ENCODE measurements at regions not wholly inside any gene's neighbourhood (a gene's known extent, or its start where the extent isn't known, plus 50 kb on each side); places are given as distances from the start of the nearest gene placed in this dataset.

DNA sequence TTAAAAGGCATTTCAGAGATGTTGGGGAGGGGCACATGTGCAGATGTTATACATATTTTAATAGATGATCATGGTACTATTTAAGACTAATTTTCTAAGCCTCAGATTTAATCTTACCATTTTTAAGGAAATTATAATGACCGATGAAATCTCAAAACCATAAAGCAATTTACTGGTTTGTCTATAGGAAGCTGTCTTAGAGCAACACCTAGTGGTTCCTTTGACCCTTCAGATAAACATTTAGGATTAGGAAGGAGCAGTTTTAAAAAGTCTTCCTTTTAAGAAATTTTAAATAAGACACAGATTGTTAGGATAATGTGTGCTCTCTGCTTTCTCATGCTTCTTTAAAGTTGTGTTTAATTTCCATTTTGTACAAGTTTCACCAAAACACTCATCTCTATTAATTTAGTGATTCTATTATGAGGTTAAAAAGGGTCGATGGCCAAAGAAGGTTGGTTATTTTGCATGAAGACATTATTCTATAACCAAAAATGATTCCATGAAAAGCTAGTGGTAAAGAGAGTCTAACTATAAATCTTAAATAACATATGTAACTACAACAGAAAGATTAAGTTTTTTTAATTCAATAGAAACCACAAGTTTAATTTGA, 376.4 kb downstream of the HACE1 start:
- Mint-ChIP-seq H3K27ac (no peak overlapping the region), H3K4me3 (no peak overlapping the region), H3K9me3 (no peaks in the 10 kb centered on the region), H3K36me3 (ENCODE audit: low read depth) (no peaks in the 10 kb centered on the region), H3K27me3 (ENCODE audit: low read depth, poor library complexity) (no peaks in the 10 kb centered on the region), H3K4me1 (no peaks in the 10 kb centered on the region)
- DNase-seq, result no peak
- TF ChIP-seq, protein P1, sequence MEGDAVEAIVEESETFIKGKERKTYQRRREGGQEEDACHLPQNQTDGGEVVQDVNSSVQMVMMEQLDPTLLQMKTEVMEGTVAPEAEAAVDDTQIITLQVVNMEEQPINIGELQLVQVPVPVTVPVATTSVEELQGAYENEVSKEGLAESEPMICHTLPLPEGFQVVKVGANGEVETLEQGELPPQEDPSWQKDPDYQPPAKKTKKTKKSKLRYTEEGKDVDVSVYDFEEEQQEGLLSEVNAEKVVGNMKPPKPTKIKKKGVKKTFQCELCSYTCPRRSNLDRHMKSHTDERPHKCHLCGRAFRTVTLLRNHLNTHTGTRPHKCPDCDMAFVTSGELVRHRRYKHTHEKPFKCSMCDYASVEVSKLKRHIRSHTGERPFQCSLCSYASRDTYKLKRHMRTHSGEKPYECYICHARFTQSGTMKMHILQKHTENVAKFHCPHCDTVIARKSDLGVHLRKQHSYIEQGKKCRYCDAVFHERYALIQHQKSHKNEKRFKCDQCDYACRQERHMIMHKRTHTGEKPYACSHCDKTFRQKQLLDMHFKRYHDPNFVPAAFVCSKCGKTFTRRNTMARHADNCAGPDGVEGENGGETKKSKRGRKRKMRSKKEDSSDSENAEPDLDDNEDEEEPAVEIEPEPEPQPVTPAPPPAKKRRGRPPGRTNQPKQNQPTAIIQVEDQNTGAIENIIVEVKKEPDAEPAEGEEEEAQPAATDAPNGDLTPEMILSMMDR (IDR thresholded peaks at IDR 0.05), result peak; percentile 66

DNA sequence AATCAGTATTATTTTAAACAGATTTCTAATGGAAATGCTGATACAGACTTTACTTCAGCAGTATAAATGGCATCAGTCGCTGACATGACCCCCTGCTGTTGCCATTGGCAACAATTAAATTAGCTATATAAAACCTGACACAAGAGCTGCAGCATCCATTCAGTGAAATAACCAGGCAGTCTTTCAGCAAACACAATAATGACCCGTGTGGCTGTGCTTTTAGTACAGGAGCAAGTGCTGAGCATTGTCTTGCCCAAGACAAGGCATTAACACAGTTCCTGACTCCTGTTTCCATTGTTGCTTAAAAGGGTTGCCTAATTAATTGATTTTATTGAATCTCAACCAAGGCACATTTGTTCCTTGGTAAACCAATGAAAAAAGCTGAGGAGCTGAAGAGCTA, 382.1 kb downstream of the HACE1 start:
- Mint-ChIP-seq H3K36me3 (ENCODE audit: low read depth) (no peaks in the 10 kb centered on the region), H3K4me1 (peaks cover 7% of the 10 kb centered on the region), H3K4me3 (no peak overlapping the region), H3K27ac (no peak overlapping the region), H3K27me3 (ENCODE audit: low read depth, poor library complexity) (no peaks in the 10 kb centered on the region), H3K9me3 (no peaks in the 10 kb centered on the region)
- TF ChIP-seq, protein P1 (IDR thresholded peaks at IDR 0.05), result no peak
- no peak for DNase-seq

DNA sequence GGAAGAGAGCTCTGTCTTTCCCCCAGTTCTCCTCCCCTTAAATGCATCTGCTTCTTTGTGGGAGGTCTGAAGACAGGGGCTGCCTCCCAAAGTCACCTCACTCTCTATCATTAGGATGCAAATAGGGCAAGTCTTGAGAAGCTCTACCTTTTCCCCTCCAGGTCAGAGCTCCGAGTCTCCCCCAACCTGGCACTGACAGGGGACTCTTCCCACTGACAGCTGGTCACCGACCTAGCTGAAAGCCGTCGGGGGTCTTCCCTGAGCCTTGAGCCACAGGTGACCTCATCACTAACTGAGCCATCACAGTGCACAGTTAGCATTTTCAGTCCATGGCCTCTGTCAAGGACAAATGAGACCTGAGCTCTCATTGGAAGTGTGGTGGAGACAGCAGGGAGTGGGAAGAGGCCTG, 386.7 kb downstream of the HACE1 start:
- Mint-ChIP-seq H3K36me3 (ENCODE audit: low read depth) (no peaks in the 10 kb centered on the region), H3K4me1 (peaks cover 10% of the 10 kb centered on the region), H3K27me3 (ENCODE audit: low read depth, poor library complexity) (no peaks in the 10 kb centered on the region), H3K4me3 (no peak overlapping the region), H3K27ac (no peak overlapping the region), H3K9me3 (no peaks in the 10 kb centered on the region)
- TF ChIP-seq, protein P1 (IDR thresholded peaks at IDR 0.05), result no peak
- no peak for DNase-seq

DNA sequence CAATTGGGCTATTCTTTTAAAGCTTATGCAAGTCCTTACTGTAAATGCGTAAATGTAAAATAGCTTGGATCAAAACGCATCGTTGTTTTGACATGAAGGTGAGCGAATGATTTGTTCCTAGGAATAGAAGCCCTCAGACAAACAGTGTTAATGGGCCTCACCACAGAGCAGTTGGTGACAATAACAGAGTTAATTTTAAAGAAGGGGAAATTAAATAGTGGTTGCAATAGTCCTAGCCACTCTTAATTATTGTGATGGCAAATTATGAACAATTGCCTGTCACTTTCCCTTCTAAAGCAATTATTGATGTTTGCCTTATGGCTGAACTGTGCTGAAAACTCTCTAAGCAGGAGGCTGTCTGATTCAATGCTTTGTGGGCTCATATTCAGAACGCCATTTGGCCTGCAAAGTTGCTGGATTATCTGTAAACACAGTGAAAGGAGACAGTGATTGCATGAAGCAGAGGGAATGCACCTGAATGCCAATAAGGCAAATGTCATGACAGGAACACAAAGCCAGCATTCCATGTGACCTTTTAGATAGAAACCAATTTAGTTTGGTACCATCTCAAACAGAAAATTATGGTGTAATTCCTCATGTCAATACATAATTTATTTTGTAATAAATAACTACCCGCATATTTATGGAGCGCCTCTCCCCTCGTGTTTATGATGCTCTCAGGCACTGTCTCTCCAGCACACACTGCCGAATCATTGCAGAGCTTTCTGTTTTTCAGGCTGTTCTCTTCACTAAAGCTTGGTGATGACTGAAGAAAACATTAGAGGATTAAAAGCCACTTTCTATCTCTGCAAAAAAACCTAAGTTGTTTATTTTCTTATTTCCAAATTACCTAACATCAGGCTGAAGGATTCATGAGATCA, 387.5 kb downstream of the HACE1 start:
- Mint-ChIP-seq H3K4me1 (peaks cover 10% of the 10 kb centered on the region), H3K9me3 (no peaks in the 10 kb centered on the region), H3K27ac (no peak overlapping the region), H3K27me3 (ENCODE audit: low read depth, poor library complexity) (no peaks in the 10 kb centered on the region), H3K36me3 (ENCODE audit: low read depth) (no peaks in the 10 kb centered on the region), H3K4me3 (peak overlapping the region; percentile 3)
- TF ChIP-seq, protein P1 (IDR thresholded peaks at IDR 0.05), result no peak
- DNase-seq, result no peak

DNA sequence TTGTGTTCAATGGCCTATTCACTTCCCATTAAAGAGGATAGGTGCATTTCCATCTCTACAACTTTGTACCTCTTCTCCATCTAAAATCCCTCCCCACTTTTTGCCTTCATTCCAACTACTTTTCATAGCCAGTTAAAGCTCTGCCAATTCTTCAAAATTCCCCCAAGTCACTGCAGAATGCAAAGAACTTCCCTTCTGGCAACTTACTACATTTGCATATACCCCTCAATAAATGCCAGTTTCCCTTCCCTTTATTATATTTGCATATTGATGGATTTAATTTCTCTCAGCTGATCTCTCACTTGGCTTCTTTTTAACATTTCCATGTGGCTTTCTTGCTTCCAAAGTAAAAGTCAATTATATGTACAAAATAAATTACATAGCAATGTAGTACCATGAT, 393.4 kb downstream of the HACE1 start:
- TF ChIP-seq, protein P1 (IDR thresholded peaks at IDR 0.05), result no peak
- H3K4me3 Mint-ChIP-seq, result no peak overlapping the region
- no peak for DNase-seq

More for the DNA sequence above, 393.4 kb downstream of the HACE1 start:
- H3K27me3 Mint-ChIP-seq (ENCODE audit: low read depth, poor library complexity), result no peaks in the 10 kb centered on the region
- H3K4me1 Mint-ChIP-seq, result no peaks in the 10 kb centered on the region
- H3K9me3 Mint-ChIP-seq, result no peaks in the 10 kb centered on the region
- H3K27ac Mint-ChIP-seq, result no peak overlapping the region
- no peaks in the 10 kb centered on the region for H3K36me3 Mint-ChIP-seq (ENCODE audit: low read depth)

Measured in nephron progenitor cell (in vitro differentiated cells).